NB4 (cell line): ENCODE measurements at regions not wholly inside any gene's neighbourhood (a gene's known extent, or its start where the extent isn't known, plus 50 kb on each side); places are given as distances from the start of the nearest gene placed in this dataset.

ENCODE experiments used
- DNase-seq: peaks from one replicate; pipeline ENCODE4 v3.0.0; 2010; ENCODE audit warnings: low read depth
- H3K4me3 ChIP-seq: one replicate; pipeline ENCODE4 v1.5.1; 2011; ENCODE audit warnings: mild to moderate bottlenecking, low read depth, low read length, moderate library complexity
- MYC ChIP-seq: IDR thresholded peaks from 2 replicates; pipeline ENCODE4 v1.6.1; 2011; ENCODE audit warnings: low read depth, low read length
- POLR2A ChIP-seq: IDR thresholded peaks from 2 replicates; pipeline ENCODE4 v1.6.1; 2011; ENCODE audit warnings: mild to moderate bottlenecking; ENCODE audit not compliant: insufficient read length; ENCODE audit errors: extremely low read depth
- TF ChIP-seq, protein P1 (sequence below): IDR thresholded peaks from 2 replicates; pipeline ENCODE4 v1.6.1; 2011; ENCODE audit warnings: low read depth, low read length
- TF ChIP-seq, protein P2 (sequence below): IDR thresholded peaks from one replicate; pipeline ENCODE4 v1.5.1; 2012; ENCODE audit warnings: low read depth, low read length

DNA sequence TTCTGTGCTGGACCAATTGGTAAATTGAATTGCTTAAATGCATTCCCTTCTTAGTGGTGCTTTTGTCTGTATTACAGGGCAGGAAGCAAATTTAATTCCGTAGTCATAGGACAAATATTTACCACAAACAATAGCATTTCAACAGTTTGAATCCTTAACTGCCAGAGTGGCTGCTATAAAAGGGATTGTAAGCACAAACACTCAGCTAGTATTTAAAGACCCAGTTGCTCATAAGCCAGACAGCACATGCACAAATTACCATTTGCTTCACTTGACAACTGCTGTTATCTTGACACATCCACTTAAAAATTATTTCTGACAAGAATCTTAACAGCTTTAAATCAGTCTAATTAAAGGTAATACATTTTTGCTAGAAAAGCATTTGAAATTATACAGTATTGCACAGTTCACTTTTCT lies 490.2 kb upstream of the ADAMTS9 start:
- no peak for DNase-seq

DNA sequence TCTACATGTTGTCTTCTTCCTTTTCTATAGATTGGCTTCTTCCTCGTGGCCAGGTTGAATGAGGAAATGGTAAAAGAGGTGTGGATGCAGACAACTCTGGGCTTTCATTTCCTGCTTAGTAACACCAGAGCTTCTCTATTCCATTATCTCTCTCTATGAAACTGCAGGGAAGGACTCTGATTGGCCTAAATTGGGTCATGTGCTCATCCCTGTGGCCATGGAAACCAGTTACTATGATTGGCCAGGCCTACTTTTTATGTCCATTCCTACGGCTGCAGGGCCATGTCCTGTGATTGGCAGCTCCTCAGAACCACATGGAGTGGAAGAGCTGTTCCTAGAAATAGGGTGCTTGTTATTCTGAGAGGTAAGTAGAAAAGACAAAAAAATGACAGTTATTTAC lies 486.9 kb upstream of the ADAMTS9 start:
- no peak for DNase-seq
- TF ChIP-seq, protein P1, sequence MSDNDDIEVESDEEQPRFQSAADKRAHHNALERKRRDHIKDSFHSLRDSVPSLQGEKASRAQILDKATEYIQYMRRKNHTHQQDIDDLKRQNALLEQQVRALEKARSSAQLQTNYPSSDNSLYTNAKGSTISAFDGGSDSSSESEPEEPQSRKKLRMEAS = no peak
- no peak for TF ChIP-seq POLR2A
- TF ChIP-seq, protein P2, sequence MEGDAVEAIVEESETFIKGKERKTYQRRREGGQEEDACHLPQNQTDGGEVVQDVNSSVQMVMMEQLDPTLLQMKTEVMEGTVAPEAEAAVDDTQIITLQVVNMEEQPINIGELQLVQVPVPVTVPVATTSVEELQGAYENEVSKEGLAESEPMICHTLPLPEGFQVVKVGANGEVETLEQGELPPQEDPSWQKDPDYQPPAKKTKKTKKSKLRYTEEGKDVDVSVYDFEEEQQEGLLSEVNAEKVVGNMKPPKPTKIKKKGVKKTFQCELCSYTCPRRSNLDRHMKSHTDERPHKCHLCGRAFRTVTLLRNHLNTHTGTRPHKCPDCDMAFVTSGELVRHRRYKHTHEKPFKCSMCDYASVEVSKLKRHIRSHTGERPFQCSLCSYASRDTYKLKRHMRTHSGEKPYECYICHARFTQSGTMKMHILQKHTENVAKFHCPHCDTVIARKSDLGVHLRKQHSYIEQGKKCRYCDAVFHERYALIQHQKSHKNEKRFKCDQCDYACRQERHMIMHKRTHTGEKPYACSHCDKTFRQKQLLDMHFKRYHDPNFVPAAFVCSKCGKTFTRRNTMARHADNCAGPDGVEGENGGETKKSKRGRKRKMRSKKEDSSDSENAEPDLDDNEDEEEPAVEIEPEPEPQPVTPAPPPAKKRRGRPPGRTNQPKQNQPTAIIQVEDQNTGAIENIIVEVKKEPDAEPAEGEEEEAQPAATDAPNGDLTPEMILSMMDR = no peak
- no peak for TF ChIP-seq MYC
- no peak overlapping the region for H3K4me3 ChIP-seq

More for the DNA sequence above, 490.2 kb upstream of the ADAMTS9 start:
- H3K4me3 ChIP-seq = no peak overlapping the region
- TF ChIP-seq, protein P2 = no peak
- TF ChIP-seq POLR2A = no peak
- TF ChIP-seq MYC = no peak
- TF ChIP-seq, protein P1 = no peak

DNA sequence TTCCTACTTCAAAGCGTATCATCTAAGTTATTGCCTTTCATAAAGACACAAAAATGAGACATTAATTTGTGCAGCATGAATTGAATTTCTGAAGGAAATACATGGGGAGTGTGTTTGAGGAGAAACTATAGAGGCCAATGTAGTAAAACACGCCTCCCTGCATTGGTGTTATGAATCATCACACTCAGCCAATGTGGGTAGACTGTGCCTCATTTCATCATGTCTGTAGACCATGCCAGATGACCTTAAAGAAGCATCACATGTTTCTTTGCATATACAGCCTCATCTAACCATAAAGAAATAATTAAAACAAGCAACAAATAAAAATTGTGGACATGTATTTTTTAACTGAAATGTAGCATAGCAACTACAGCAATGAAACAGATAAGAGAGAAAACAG lies 486.0 kb upstream of the ADAMTS9 start:
- TF ChIP-seq, protein P1 = no peak
- TF ChIP-seq, protein P2 = no peak
- TF ChIP-seq POLR2A (no peak), MYC (no peak)

DNA sequence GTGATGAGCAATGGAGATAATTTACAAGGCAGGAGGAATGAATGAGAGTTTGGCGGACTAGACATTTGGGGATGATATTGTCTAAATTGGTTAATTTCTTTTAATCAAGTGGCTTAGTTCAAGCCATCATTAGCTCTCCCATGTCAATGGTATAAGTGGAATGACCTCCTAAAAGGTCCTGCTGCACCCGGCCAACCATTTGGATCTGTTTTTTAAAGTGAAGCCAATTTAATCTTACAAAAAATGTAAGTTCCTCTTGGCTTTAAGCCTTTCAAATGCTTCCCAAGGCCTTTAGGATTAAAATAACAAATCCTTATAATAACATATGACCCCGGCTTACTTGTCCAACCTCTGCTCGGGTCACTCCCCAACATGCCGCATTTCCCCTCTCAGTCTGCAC lies 484.4 kb upstream of the ADAMTS9 start:
- no peak for DNase-seq
- no peak overlapping the region for H3K4me3 ChIP-seq
- TF ChIP-seq POLR2A = no peak
- no peak for TF ChIP-seq MYC
- TF ChIP-seq, protein P2 = no peak
- TF ChIP-seq, protein P1 = no peak

More for the DNA sequence above, 486.0 kb upstream of the ADAMTS9 start:
- DNase-seq = no peak
- no peak overlapping the region for H3K4me3 ChIP-seq

DNA sequence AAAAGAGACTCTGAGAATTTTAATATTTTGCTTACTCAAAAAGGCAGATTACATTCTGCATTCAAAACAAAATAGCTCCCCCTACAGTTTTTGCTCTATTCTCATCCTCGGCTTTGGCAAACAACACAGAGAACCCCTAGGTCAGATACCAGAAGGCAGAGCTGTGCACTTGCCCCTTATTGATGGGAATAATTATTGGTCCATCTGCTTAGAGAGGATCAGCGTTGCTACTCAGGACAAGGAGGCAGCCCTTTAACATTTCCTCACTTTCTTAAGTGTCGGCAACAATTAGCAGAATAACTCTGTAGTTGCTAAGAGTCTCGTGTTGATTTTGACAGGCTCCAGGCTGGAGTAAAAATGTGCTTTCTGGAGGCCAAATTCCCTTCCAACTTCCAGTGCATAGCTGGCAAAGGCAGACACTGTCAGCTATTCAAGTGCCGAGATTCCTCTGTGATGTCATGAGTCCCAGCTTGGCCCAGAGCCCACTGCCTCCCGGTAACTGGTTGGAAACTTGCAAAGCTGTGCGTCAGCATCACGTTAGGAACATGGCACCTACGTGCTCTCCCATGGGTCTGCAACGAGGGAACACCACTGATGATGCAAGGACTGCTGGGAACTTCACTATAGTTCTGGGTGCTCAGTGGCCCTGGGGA lies 482.7 kb upstream of the ADAMTS9 start:
- peak; percentile 2 for DNase-seq
- TF ChIP-seq, protein P2 = peak; percentile 7
- TF ChIP-seq, protein P1 = no peak
- no peak overlapping the region for H3K4me3 ChIP-seq

DNA sequence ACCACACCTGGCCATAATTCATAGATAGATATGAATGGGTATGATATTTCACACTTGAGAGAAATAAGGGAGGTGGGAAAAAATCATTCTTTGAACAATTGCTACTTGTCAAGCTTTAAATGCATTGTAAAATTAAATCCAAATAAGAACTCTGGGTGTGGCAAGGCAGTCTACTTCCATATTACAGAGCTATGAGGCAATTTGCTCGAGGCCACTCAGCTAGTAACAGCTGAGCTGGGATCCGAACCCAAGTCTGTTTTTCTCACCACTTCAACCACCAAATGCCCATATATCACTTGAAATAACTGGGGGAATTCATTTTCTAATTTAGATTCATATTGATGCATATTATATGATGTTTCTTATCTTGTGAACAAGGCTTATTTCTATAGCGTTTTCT lies 482.2 kb upstream of the ADAMTS9 start:
- H3K4me3 ChIP-seq = no peak overlapping the region
- TF ChIP-seq, protein P1 = no peak
- TF ChIP-seq, protein P2 = no peak
- TF ChIP-seq MYC (no peak), POLR2A (no peak)
- DNase-seq = no peak
